Tibial nerve (tissue), 3 donors: ENCODE measurements at regions not wholly inside any gene's neighbourhood (a gene's known extent, or its start where the extent isn't known, plus 50 kb on each side); places are given as distances from the start of the nearest gene placed in this dataset.

ENCODE experiments used
- POLR2A ChIP-seq, 2 donors: fragments of 450-650 bp; IDR thresholded peaks; one replicate each; pipeline ENCODE4 v1.6.1; 2017; ENCODE audit warnings: antibody characterized with exemption in 2 of 2, mild to moderate bottlenecking in 2 of 2, moderate library complexity in 2 of 2
- TF ChIP-seq, protein P1 (sequence below), 5 experiments: fragments of 200-600 bp in 3 of 5; fragments of 450-650 bp in 2 of 5; sonication (generic) in 3 of 5; IDR thresholded peaks; one replicate each; pipeline ENCODE4 v1.5.1; 2016 to 2019; ENCODE audit warnings: antibody characterized with exemption in 5 of 5, mild to moderate bottlenecking in 3 of 5, moderate library complexity in 2 of 5

DNA sequence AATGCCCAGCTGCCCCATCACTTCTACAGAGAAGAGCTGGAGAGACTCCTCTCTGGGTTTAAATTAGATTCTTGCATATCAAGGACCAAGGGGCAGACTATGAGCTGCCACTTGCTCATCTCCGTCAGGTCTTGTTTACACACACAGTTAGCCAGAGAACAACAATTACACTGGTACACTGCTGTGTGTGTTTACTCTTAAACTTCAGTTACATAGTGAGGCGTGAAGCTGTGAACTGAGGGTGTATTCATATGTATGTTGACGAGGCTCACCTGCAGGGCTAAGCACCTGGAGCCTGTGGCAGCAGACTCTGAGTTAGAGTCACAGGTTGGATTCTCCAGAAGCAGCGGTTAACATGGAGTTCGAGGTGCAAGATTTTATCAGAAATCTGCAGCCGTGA lies 155.4 kb upstream of the ANKH start:
- TF ChIP-seq, protein P1, sequence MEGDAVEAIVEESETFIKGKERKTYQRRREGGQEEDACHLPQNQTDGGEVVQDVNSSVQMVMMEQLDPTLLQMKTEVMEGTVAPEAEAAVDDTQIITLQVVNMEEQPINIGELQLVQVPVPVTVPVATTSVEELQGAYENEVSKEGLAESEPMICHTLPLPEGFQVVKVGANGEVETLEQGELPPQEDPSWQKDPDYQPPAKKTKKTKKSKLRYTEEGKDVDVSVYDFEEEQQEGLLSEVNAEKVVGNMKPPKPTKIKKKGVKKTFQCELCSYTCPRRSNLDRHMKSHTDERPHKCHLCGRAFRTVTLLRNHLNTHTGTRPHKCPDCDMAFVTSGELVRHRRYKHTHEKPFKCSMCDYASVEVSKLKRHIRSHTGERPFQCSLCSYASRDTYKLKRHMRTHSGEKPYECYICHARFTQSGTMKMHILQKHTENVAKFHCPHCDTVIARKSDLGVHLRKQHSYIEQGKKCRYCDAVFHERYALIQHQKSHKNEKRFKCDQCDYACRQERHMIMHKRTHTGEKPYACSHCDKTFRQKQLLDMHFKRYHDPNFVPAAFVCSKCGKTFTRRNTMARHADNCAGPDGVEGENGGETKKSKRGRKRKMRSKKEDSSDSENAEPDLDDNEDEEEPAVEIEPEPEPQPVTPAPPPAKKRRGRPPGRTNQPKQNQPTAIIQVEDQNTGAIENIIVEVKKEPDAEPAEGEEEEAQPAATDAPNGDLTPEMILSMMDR (IDR thresholded peaks at IDR 0.05) = no peak
- no peak for TF ChIP-seq POLR2A (IDR thresholded peaks at IDR 0.05)
